ENCODE measurements at regions not wholly inside any gene's neighbourhood (a gene's known extent, or its start where the extent isn't known, plus 50 kb on each side); places are given as distances from the start of the nearest gene placed in this dataset.
"Not testable (repeated sequence)": the region's sequence is repeated elsewhere in the genome, so short reads cannot be mapped to it uniquely, and the experiment has no call there.

DNA sequence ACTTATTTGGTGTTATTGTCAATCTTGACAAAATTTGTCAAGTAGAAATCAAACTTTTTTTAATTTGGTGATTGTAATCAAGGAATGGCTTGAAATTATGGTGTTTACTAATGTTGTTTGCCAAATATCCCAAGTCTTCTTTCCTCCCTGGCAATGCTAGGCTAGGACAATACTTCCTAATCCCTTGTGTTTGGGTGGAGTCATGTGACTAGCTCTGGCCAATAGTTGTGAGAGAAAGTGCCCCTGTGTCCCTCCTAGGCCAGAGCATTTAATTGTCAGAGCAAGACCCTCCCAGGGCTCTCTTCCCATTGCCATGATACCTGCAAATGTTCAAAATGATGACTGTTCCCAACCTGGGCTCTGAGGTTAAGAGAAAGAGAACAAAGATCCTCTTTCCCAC lies 132.7 kb downstream of the ANXA2 start:
- no peak for DNase-seq (ENCODE audit: low spot score)

DNA sequence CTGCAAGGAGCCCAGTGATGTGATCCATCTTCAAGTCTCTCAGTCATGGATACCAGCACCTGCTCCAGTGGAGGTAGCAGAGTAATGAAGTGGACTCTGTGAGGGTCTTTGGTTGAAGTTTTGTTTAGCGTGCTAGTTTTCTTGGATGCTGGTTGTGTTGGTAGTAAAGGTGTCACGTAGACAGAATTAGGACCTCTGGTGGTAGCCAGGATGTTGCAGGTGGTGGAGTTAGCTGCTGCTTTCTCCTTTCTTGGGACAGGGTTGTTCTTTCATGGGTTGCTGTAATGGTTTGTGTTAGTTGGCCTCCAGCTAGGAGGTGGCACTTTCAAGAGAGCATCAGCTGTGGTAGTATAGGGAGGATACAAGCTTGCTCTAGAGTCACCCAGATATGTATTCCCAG lies 125.2 kb downstream of the ANXA2 start:
- DNase-seq (ENCODE audit: low spot score): no peak

DNA sequence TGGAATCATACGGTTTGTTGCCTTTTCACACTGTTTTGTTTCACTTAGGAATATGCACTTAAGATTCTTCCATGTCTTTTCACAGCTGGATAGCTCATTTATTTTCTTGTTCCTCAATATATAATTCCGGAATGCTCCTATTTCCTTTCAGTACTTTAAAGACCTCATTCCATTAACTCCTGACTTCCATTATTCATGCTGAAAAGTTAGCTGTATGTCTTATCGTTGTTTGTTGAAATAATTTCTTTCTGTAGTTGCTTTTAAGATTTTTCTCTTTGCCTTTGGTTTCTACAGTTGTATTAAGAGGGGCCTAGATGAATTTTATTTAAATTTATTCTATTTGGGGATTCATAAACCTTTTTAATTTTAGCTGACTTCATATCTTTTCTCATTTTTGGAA lies 122.2 kb downstream of the ANXA2 start:
- DNase-seq (ENCODE audit: low spot score): no peak

DNA sequence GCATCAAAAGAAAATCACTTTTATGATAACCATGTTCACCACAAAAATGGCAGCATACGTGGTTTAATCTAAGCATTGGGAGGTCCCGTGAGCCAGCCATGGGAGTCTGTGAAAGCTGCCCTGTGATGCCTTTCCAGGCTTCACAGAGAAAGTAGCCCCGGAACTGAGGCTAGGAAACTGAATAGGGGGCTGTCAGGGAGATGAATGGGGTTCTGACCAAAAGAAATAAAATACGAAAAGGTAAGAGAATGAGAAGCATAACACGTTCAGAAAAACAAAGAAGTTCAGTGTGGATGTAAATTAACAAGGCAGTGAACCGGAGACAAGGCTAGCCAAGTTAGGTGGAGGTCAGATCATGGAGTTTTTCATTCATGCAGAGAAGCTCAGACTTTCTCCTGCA lies 118.9 kb downstream of the ANXA2 start:
- no peak for DNase-seq (ENCODE audit: low spot score)

DNA sequence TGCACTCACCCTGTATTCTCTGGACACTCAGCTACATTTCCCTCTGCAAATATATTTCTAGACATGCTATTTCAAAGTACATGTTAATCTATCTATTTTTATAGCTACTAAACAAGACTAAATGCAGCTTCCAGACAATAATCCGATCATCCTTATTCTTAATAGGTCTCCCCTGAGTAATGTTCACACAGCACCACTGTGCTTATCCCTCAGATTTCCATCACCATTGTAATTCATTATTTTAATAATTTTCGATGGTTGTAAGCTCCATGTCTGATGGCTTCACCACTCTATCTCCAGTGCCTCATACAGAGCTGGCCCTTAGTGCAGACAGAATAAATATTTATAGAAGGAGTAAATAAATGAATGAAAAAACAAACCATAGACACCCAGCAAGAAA lies 117.5 kb downstream of the ANXA2 start:
- no peak for DNase-seq (ENCODE audit: low spot score)

- DNase-seq (ENCODE audit: low spot score): no peak
Observed at GRCh38 chr15:60283936-60284335, 113.8 kb downstream of the ANXA2 start.

- DNase-seq (ENCODE audit: low spot score): not testable (repeated sequence)
Observed at GRCh38 chr15:60295901-60296300, 101.9 kb downstream of the ANXA2 start.

DNA sequence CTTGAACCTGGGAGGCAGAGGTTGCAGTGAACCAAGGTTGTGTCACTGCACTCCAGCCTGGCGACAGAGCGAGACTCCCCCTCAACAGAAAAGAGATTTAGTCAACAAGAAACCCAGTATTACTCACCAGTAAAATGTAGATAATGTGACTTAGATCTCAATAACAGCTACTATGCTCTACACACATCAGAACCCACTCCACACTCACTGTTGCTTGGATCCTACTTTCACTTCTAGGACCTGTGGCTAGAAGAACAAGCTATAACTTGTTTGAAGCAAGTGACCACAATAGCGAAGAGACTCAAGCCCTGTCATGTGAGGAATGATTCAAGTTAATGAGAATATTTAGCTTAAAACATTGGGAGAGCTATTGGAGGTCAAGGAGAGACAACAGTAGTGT lies 100.7 kb downstream of the ANXA2 start:
- no peak for DNase-seq (ENCODE audit: low spot score)
